Endodermal cell (in vitro differentiated cells): ENCODE measurements at regions not wholly inside any gene's neighbourhood (a gene's known extent, or its start where the extent isn't known, plus 50 kb on each side); places are given as distances from the start of the nearest gene placed in this dataset.
A peak's percentile ranks its signal among the peaks of the same experiment; 100 is the strongest.

Experiments
- DNase-seq: peaks from one replicate; pipeline ENCODE4 v3.0.0-alpha.2; 2017
- H3K27ac ChIP-seq: 2 replicates; pipeline ENCODE4 v1.5.1; 2013; ENCODE audit warnings: mild to moderate bottlenecking, low read depth, low read length, moderate library complexity
- H3K27me3 ChIP-seq: 2 replicates; pipeline ENCODE4 v1.6.1; 2013; ENCODE audit warnings: mild to moderate bottlenecking, low read length, moderate library complexity; ENCODE audit not compliant: insufficient read depth, control insufficient read depth, poor library complexity, severe bottlenecking
- H3K36me3 ChIP-seq: 2 replicates; pipeline ENCODE4 v1.7.0; 2013; ENCODE audit warnings: mild to moderate bottlenecking, low read length, moderate library complexity; ENCODE audit not compliant: control insufficient read depth, insufficient read depth
- H3K4me1 ChIP-seq: one replicate; pipeline ENCODE4 v1.7.0; 2013; ENCODE audit warnings: low read length; ENCODE audit not compliant: control insufficient read depth, insufficient read depth
- H3K4me3 ChIP-seq: 2 replicates; pipeline ENCODE4 v1.5.1; 2013; ENCODE audit warnings: mild to moderate bottlenecking, low read length, moderate library complexity
- H3K9ac ChIP-seq: 2 replicates; pipeline ENCODE4 v1.6.1; 2013; ENCODE audit warnings: mild to moderate bottlenecking, low read length, moderate library complexity; ENCODE audit not compliant: poor library complexity, severe bottlenecking; ENCODE audit errors: extremely low read depth
- H3K9me3 ChIP-seq: 2 replicates; pipeline ENCODE4 v1.6.1; 2013; ENCODE audit warnings: mild to moderate bottlenecking, low read length, moderate library complexity; ENCODE audit not compliant: control insufficient read depth
- H3K27ac Mint-ChIP-seq: 2 replicates; pipeline ENCODE4 v1.8.0; 2020; ENCODE audit warnings: mixed read lengths
- H3K27me3 Mint-ChIP-seq: 2 replicates; pipeline ENCODE4 v1.8.0; 2021; ENCODE audit warnings: mild to moderate bottlenecking, mixed read lengths; ENCODE audit not compliant: insufficient read depth
- H3K36me3 Mint-ChIP-seq: 2 replicates; pipeline ENCODE4 v1.8.0; 2020; ENCODE audit warnings: low read depth, mixed read lengths
- H3K4me1 Mint-ChIP-seq: 2 replicates; pipeline ENCODE4 v1.8.0; 2020; ENCODE audit warnings: mixed read lengths
- H3K4me3 Mint-ChIP-seq: 2 replicates; pipeline ENCODE4 v1.8.0; 2020; ENCODE audit warnings: mild to moderate bottlenecking, moderate library complexity, mixed read lengths
- H3K9me3 Mint-ChIP-seq: 2 replicates; pipeline ENCODE4 v1.8.0; 2020; ENCODE audit warnings: mild to moderate bottlenecking, mixed read lengths
- WGBS, 2 experiments: methylation state at CpG; one replicate each; pipeline versions ENCODE4 v1.1.5 to v1.1.7; 2013; ENCODE audit warnings: missing lambda C conversion rate in 2 of 2, mixed read lengths in 1 of 2; ENCODE audit not compliant: insufficient coverage in 1 of 2, insufficient read length in 1 of 2; 5-methylcytosine and 5-hydroxymethylcytosine counted together
- TF ChIP-seq, protein P1 (sequence below): fragments of 200-600 bp; sonication (generic); conservative IDR thresholded peaks from 2 replicates; pipeline ENCODE4 v1.5.0; 2021; ENCODE audit warnings: antibody characterized with exemption, mild to moderate bottlenecking

DNA sequence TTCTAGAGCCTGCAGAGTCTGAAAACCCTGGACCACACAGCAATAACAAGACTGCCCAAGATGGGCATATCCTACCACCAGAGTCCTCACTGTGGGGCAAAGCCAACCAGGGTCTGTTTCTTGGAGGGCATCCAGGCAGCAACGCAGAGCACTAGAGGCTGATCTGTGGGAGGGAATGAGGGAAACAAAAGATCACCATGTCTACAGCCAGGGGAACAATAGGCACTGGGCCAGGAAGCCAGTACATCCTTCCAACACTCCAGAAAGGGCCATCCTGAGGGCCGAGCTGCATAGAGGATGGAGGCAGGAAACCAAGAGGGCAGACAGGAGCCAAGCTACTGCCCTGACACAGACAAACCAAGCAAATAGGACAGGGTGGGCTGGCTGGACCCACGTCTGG is 416.1 kb upstream of the IRX4 start:
- DNase-seq, result peak; percentile 13
- Histone ChIP-seq H3K4me3 (no peak overlapping the region), H3K9ac (no peak overlapping the region), H3K27ac (no peak overlapping the region), H3K36me3 (no peaks in the 10 kb centered on the region), H3K27me3 (no peaks in the 10 kb centered on the region), H3K4me1 (no peaks in the 10 kb centered on the region), H3K9me3 (no peaks in the 10 kb centered on the region)
- no peaks in the 10 kb centered on the region for H3K9me3 Mint-ChIP-seq
- peaks cover 4% of the 10 kb centered on the region for H3K4me1 Mint-ChIP-seq
- no peak overlapping the region for H3K27ac Mint-ChIP-seq
- H3K4me3 Mint-ChIP-seq, result no peak overlapping the region
- 79 to 80% methylated on average over 2 to 3 of the region's 3 CpGs for WGBS, 2 experiments
- TF ChIP-seq, protein P1, sequence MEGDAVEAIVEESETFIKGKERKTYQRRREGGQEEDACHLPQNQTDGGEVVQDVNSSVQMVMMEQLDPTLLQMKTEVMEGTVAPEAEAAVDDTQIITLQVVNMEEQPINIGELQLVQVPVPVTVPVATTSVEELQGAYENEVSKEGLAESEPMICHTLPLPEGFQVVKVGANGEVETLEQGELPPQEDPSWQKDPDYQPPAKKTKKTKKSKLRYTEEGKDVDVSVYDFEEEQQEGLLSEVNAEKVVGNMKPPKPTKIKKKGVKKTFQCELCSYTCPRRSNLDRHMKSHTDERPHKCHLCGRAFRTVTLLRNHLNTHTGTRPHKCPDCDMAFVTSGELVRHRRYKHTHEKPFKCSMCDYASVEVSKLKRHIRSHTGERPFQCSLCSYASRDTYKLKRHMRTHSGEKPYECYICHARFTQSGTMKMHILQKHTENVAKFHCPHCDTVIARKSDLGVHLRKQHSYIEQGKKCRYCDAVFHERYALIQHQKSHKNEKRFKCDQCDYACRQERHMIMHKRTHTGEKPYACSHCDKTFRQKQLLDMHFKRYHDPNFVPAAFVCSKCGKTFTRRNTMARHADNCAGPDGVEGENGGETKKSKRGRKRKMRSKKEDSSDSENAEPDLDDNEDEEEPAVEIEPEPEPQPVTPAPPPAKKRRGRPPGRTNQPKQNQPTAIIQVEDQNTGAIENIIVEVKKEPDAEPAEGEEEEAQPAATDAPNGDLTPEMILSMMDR, result no peak
- peaks cover 3% of the 10 kb centered on the region for H3K27me3 Mint-ChIP-seq
- no peaks in the 10 kb centered on the region for H3K36me3 Mint-ChIP-seq

GRCh38 chr5:2297991-2298390 is 415.3 kb upstream of the IRX4 start:
- peak; percentile 12 for DNase-seq
- Histone ChIP-seq H3K27me3 (no peaks in the 10 kb centered on the region), H3K27ac (no peak overlapping the region), H3K36me3 (no peaks in the 10 kb centered on the region), H3K4me1 (no peaks in the 10 kb centered on the region), H3K9ac (no peak overlapping the region), H3K9me3 (no peaks in the 10 kb centered on the region), H3K4me3 (no peak overlapping the region)
- no peaks in the 10 kb centered on the region for H3K9me3 Mint-ChIP-seq
- H3K4me3 Mint-ChIP-seq, result no peak overlapping the region
- peaks cover 4% of the 10 kb centered on the region for H3K4me1 Mint-ChIP-seq
- no peaks in the 10 kb centered on the region for H3K36me3 Mint-ChIP-seq
- TF ChIP-seq, protein P1, result no peak
- 94 to 100% methylated on average over 2 to 13 of the region's 13 CpGs for WGBS, 2 experiments
- H3K27me3 Mint-ChIP-seq, result peaks cover 3% of the 10 kb centered on the region
- no peak overlapping the region for H3K27ac Mint-ChIP-seq

DNA sequence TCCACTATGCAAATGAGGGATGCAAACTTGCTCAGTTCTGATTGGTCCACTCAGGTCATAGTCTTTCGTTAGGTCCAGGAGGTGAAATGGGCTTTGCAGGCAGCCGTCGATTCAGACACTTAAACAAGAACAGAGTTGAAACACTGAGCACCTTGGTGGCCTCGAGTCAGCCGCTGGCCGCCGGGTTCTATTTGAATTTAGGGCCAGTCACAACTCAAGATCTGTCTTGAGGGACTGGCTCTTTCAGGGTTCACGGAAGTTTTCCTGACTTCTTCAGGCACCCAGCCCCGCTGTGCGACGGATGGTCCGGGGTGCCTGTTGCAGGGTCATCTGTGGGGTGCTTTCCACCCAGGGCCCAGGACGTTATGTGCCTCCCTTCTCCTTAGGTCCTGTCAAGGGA is 412.8 kb upstream of the IRX4 start:
- H3K36me3 Mint-ChIP-seq, result no peaks in the 10 kb centered on the region
- no peak overlapping the region for H3K4me3 Mint-ChIP-seq
- WGBS, 2 experiments, result 92% methylated on average over 8 to 13 of the region's 13 CpGs

More for the DNA sequence above, 412.8 kb upstream of the IRX4 start:
- H3K36me3 ChIP-seq, result no peaks in the 10 kb centered on the region
- peak; percentile 34 for DNase-seq
- H3K27me3 ChIP-seq, result no peaks in the 10 kb centered on the region
- H3K27ac Mint-ChIP-seq, result no peak overlapping the region
- H3K4me1 Mint-ChIP-seq, result peaks cover 2% of the 10 kb centered on the region
- H3K4me3 ChIP-seq, result no peak overlapping the region
- H3K9me3 ChIP-seq, result no peaks in the 10 kb centered on the region
- H3K27me3 Mint-ChIP-seq, result no peaks in the 10 kb centered on the region
- no peak overlapping the region for H3K27ac ChIP-seq
- H3K4me1 ChIP-seq, result no peaks in the 10 kb centered on the region
- H3K9ac ChIP-seq, result no peak overlapping the region
- TF ChIP-seq, protein P1, result no peak
- no peaks in the 10 kb centered on the region for H3K9me3 Mint-ChIP-seq
